GM19238 (cell line): ENCODE measurements at regions not wholly inside any gene's neighbourhood (a gene's known extent, or its start where the extent isn't known, plus 50 kb on each side); places are given as distances from the start of the nearest gene placed in this dataset.

Experiments used
- DNase-seq: peaks from one replicate; pipeline ENCODE4 v3.0.0; 2011; ENCODE audit warnings: low spot score; ENCODE audit not compliant: insufficient read length

DNA sequence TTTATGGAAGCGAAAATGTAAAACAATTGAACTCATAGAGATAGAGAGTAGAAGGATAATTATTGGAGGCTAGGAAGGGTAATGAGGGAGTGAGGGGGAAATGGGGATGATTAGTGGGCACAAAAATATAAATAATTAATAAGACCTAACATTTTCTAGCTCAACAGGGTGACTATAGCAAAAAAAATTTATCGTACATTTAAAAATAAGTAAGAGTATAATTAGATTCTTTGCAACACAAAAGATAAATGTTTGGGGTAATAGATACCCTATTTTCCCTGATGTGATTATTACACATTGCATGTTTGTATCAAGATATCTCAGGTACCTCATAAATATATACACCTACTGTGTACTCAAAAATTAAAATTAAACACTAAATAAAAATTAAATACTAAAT lies 1070.0 kb downstream of the LRFN5 start:
- DNase-seq: no peak

DNA sequence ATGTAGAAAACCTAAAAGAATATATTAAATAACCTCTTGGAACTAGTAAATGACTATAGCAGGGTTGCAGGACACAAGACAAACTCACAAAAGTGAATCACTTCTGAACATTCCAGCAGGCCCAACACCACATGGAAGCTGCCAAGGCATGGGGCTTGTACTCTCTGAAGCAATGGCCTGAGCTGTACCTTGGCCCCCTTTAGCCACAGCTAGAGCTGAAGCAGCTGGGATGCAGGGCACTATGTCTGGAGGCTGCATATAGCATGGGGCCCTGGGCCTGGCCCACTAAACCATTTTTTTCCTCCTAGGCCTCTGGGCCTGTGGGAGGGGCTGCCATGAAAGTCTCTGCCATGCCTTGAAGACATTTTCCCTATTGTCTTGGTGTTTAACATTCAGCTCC lies 1067.3 kb downstream of the LRFN5 start:
- no peak for DNase-seq

DNA sequence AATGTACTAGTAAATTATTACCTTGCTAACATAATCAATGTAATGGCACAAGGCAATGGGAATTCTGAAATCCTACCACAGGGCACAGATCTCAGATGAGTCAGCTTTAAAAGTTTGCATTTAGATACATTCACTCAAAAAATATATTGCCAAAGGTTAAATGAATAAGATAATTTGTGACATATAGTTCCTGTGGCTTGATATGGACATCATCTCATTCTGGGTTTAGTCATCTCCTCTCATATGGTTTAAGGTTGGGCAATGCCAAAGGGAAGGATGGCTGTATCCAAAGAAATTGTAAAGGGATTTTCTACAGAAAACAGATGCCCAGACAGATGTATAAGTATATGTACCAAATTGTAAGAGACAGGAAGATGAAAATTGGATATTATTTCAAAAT lies 1065.0 kb downstream of the LRFN5 start:
- DNase-seq: no peak

DNA sequence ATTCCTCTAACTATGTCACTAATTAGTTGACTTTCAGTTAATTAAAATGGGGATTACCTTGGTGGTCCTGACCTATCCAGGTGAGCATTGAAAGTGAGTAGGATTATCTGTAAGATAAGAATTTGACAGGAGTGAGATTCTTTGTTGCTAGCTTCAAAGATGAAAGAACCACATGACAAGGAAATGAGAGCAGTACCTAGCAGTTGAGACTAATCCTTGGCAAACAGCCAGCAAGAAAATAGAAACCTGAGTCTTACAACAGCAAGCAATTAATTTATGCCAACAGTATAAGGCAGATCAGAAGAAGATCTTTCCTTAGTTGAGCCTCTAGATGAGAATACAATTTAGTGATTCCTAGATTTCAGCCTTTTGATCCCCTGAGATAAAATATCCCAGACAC lies 1058.4 kb downstream of the LRFN5 start:
- DNase-seq: no peak

DNA sequence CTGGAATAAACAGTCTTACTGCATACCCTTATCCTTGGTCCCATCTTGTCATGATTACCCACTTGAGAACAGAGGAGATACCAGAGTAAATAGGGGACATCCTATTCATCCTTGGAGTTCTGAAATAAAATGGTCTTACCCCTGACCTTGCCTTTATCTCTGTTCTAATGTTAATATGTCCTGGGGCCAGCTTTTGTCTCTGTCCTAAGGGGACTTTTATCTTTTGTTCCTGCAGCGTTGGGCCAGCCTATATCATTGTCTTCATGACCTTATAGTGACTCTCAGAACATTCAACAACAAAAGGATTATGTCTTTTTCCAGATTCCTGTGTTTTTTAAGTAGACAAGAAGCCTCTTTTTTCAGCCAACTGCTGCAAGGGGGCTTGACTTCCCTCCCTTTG lies 1057.5 kb downstream of the LRFN5 start:
- no peak for DNase-seq

DNA sequence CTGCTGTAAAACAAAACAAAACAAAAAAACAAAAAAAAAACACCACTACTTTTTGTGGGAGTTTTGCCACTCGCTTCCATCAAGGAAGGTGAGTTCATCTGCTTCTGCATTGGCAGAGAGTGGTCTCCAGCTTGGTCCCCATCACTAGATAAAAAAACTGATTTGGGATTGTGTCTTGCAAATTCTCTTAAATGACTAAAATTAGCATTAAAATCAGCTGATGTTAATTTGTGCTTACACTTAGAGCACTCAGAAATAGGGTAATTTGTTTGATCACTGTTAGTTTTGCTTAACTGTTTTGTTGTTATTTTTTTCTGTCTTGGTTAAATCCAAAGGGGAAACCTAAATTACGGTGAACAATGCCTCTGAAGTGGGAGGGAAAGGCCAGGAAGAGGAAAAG lies 1048.0 kb downstream of the LRFN5 start:
- DNase-seq: no peak

DNA sequence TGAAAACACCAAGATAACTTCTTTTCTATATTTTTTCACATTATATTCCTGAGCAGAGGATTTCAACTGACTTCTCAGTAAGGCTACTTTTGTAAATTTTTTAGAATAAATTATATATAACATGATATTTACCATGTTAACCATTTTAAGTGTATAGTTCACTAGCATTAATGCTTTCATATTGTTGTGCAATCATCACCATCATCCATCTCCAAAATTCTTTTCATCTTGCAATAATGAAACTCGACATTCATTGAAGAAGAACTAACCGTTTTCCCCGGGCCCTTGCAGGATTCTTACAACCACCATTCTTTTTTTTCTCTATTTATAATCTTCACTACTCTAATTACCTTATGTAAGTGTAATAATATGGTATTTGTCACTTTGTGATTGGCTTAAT lies 1036.1 kb downstream of the LRFN5 start:
- DNase-seq: no peak

DNA sequence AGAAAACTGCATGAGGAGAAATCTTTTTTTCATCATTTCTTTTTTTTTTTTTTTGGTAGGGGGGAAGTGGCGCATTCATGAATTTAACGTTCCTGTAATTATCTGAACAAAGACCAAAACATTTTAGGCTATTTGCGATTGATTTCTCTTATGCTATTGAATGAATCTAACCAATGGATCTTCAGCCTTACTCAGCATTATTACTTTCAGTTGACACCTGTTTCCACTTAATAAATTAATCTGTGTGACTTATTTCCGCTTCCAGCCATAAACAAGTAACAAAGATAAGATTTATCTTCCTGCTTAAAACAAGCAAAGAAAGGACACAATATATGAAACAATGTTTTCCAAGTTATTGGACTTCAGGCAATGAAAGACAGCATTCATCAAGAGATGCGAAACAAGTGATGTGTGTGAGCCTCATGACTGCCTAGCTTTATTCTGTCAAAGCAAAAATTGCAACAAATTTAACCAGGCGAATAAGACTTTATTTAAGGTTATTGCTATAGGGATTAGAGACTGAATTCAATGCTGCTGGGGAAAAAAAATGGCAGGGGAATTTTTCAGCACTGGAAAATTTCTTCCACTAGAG lies 1026.9 kb downstream of the LRFN5 start:
- no peak for DNase-seq

DNA sequence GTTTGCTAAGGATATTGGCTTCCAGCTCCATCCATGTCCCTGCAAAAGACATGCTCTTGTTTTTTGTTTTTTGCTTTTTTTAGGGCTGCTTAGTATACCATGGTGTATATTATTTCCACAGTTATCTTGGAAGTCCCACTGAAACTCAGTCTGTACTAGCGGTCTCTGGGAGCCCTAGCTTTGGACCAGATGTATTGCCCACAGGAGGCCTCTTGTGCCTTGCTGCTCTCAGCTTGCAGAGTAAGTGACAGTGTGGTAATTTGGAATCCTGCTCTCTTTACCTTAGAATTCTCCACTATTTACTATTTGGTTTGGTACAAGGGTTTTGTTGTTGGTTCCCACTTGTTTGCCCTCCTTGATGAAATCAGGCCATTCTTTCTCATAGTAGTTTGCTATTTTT lies 1022.9 kb downstream of the LRFN5 start:
- DNase-seq: no peak

DNA sequence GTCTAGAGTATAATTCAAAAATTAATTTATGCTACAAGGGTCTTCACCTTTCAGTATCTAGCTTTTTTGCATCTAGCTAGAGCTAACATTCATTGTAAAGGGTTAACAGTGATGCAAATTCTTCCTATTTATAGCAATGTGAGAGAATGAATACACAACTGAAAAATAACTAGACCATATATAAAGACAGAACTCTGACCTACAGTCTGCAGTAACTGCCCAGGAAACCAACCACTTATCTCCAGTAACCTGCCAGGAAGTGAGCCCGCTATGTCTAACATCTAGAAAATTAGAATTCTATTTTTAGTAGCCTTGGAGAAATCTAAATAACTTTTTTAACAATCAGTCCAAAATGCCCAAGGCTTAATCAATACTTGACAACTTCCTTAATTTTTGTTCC lies 1021.9 kb downstream of the LRFN5 start:
- DNase-seq: no peak

DNA sequence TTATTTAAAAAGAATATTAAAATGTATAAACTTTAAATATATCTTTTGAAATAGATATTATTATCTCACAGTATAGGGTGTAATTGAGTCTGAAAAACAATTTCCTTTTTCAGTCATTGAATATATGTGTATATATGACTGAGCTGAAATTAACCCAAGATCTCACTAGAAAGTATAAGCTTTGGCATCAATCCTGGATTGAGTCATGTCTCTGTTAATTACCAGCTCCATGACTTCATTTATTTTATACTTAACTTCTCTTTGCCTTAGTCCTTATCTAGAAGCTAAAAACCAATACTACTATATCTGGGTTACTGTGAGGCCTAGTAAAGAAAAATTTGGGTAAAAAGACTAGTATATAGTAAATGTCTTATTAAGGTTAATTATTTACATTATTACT lies 1020.3 kb downstream of the LRFN5 start:
- DNase-seq: no peak

DNA sequence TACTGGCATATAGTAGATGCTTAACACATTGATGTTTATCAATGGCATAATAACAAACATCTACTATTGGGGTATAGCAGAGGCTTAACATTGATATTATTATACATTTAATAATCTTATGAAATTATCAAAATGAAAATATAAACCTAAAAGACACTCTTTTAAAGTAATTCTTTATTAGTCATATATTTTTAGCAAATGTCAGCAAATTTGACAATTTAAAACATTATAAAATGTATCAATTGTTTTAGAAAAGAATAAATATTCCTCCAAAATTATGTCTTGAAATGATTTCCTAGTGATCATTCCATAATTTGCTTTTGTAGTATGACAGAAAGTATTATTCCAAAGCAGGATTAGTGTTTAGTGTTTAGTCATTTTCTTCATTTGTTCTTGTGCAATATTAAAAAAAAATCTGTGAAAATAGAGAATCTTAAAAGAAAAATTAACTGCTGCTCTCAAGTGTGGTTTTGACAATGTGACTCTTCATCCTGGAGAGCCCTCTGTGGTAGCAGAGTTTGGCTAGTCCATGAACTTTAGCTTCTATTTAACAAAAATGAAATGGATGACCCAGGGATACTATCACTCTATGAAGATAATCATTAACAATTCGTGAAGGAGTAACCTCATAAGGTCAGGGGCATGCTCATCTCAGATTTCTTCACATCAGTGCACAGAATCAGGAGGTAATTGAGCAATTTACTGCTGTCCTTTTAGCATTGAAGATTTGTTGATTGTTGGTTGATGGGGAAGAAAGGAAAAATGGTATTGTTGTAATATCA lies 1018.5 kb downstream of the LRFN5 start:
- DNase-seq: no peak

DNA sequence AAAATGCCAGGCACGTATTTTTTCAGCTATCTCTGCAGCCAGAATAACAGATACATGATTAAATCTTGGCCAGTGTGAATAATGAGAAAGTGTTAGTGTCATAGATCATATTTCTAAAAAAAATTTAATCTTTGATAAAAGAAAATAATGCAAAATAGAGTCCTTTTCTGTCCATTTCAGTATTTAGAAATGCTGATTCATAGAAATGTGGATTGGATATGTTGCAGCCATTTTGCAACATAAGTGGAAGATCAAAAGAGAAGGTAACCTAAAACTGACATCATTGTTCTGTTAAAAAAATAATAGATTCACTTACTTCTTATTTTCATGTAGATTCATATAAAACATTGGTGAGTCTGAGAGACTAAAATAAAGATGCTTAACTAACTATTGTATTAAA lies 1010.3 kb downstream of the LRFN5 start:
- no peak for DNase-seq

DNA sequence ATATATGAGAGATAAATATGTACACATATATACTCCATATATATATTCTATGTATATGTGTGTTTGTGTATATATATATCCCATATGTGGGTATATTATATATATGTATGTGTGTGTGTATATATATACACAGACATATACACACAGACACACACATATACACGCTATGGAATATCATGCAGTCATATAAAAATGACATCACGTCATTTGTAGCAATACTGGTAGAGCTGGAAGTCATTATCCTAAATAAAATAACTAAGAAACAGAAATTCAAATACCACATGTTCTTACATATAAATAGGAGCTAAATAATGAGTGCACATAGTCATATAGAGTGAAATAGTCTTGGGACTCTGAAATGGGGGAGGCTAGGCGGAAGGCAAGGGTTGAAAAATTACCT lies 1000.2 kb downstream of the LRFN5 start:
- no peak for DNase-seq

DNA sequence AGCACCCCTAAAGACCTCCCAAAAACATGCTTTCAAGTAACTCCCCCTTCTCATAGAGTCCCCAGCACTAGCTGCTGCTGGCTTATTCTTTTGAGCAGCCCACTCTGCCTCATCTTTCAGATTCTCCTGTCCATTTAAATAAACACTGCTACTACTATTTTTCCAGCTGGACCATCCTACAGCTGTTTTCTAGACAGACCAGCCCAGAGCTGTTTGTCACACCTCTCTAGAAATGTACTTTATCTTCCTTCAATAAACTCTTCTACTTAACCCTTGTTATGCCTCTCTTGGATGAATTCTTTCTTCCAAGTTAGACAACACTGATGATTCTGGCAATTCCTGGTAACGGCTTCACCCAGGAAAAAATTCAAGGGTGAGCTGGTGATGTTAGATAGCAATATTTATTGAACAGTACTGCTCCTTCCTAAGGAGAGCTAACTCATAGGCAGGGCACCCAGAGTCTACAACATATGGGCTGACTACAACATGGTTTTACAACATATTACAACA lies 995.7 kb downstream of the LRFN5 start:
- no peak for DNase-seq

DNA sequence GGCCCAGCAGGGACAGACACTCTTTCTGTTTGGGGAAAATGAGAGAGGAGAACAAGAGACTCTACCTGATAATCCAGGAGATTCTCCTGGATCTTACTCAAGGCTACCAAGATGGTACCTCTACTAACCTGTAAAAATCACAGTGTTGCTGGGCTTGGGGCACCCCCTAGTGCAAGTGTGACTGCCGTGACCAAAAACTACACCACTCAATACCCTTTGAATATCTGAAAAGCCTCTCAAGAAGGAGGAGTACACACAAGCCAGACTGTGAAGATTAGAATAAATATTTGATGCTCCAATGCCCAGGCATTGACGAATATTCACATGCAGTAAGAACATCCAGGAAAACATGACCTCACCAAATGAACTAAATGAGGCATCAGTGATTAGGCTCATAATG lies 965.4 kb downstream of the LRFN5 start:
- no peak for DNase-seq

DNA sequence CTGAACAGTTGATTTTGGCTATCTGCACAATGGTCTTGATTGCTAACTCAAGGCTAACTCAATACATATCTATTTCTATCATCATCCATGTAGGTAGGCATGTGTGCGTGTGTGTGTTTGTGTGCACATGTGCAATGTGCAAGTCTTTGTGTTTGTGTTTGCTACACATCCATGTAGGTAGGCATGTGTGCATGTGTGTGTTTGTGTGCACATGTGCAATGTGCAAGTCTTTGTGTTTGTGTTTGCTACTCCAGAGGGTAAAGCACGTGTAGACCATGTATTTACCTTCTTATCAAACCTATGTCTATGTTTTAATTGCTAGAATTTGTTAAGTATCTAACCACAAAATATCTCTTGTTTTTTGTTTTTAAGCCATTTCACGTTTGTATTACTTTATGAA lies 962.6 kb downstream of the LRFN5 start:
- DNase-seq: no peak

DNA sequence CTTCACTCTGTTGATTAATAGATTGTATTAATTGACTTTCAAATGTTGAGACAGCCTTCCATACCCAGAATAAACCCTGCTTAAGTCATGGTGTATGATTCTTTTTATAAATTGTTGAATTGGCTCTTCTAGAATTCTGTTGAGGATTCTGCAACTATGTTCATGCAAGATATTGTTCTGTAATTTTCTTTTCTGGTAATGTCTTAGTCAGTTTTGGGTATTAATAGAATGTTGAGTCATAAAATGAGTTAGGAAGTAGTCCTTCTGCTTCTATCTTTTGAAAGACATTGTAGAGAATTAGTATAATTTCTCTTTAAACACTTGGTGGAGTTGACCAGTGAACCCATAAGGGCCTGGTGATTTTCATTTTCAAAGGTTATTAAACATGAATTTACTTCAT lies 958.9 kb downstream of the LRFN5 start:
- no peak for DNase-seq

DNA sequence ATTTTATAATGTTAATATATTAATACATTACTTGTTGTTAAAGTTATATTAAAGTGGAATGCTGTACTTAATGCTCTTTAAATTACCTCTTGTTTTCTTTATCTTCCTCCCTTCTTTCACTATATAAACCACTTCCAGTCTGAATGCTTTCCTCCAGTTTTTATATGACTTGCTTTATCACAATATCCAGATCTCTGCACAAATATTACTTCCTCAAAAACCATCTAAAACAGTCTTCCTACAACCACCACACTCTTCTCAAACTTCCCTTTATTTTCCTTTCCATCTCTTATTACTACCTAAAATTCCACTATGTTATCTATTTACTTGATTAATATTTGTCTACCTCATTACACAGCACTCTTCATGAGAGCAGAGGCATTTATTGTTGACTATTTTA lies 956.6 kb downstream of the LRFN5 start:
- DNase-seq: no peak

DNA sequence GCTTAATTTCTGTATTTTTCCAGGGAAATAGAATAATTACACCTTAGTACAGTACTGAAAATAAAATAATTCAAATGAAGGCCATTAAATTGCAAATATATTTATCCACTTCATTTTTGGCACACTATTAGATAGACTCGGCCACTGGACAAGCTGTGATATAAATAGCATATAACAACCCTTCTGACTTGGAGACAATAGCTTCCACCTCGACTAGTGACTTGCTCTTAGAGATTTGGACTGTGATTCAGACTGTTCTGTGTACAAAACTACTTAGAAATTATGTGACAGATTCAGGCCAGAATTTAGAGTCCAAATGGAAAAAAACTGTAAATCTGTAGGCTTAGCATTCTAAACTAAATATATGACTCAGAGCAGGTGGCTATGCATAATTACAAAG lies 949.9 kb downstream of the LRFN5 start:
- DNase-seq: no peak

DNA sequence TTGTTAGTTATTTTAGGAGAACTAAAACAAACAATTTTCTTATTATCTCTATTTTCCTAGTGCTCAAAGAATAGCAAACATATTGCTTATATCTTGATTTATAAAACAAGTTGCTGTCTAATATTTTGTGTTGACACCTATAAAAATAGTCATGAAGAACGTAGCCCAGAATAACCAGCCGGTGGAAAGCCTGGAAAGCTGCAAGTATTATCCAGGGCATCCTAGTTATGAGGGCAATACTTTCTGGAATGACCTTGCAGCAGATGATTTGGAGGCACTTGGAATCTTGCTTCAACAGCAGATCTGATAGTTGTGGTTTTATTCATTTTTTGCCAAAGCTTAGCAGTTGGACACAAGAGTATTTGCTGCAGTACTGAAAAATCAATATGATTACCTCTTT lies 948.7 kb downstream of the LRFN5 start:
- no peak for DNase-seq

DNA sequence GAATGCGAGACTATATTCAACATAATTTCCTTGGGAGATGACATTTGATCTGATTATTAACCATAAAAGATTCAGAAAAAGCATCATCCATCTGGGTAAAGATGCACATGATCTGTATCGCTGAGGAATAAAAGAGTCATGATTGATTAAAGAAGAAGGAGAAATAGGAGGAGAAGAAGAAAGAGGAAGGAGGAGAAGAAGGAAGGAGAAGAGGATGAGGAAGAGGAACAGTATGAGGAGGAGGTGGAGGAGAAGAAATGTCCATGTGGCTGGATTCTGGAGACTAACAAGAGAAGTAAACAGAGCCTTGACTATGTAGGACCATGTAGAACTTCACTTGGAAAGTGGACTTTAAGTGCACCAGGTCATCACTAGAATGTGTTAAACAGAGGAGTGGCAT lies 947.4 kb downstream of the LRFN5 start:
- no peak for DNase-seq

DNA sequence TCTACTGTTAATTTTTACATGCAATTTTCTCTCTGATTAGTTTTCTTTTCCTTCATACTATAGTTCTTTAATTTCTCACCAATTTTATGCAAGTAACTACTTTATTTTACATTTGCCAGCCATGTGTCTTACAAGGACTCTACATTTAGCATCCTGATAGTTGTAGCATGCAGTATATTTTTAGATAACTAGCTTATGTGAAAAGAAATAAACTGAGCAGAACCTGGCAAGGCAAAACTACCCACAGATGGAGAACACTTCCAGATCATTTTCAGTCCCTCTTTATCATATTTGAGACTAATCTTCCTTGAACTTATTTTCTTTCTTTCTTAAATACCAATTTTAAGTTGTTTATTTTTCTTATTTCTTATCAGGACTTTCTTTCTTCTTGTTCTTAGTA lies 943.6 kb downstream of the LRFN5 start:
- DNase-seq: no peak
